Renal cortex interstitium (tissue), 11 donors: ENCODE measurements at regions not wholly inside any gene's neighbourhood (a gene's known extent, or its start where the extent isn't known, plus 50 kb on each side); places are given as distances from the start of the nearest gene placed in this dataset.
A peak's percentile ranks its signal among the peaks of the same experiment; 100 is the strongest.

Experiments
- DNase-seq, 11 donors: peaks; one replicate each; pipeline ENCODE4 v3.0.0-alpha.2; 2013; ENCODE audit warnings: low read depth in 9 of 11, low spot score in 4 of 11; ENCODE audit errors: extremely low read depth in 1 of 11

DNA sequence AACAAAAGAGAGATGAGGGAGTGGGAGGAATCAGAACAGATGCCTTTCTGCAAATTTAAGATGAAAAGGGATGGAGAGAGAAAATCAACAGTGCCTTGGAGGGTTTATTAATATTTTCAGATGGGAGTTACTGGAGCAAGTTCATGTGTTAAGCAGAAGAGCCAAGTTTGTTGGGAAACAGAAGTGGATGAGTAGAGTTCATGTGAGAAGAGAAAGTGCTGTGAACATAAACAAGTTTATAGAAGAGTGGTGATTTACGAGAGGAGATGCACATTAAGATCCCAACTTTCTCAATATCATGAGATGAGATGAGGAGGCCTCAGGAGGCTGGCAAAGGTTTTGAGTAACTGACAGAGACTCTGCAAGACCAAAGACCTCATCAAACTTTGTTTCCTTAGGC lies 274.1 kb upstream of the HTR2A start:
- DNase-seq, result no peak

DNA sequence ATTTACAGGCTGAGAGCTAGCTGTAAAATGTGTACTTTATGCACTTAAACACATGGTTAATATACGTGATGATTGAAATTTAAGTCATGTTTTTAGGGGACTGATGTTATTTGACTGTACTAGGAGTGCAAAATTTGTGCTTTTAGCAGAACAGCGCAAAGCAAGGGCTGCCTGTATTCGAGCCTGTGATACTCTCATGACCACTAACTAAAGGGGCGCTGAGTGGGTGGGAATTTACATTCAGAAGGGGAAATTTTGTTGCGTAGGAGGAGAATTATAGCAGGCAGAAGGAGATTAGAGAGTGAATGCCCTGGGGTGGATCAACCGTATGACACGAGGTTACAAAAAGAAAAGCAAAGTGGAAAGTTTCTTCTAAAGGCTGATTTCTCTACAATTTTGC lies 271.8 kb upstream of the HTR2A start:
- no peak for DNase-seq

DNA sequence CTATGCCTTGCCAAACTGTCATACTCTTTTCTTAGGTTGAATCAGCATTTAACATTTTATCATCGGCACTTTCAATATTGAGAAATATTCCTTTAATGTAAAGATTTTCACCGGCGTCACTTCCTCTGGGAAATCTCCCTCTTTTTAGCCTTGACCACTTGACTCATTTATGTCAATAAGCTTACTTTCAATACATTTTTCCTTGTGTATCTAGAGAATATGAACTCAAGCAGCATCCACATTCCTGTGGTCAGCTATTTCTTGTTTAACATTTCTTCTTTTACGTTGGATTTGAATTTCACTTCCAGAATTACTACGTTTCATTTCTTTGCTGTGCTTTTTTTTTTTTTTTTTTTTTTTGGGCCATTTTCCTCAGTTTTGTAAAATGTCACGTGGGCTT lies 271.2 kb upstream of the HTR2A start:
- no peak for DNase-seq

DNA sequence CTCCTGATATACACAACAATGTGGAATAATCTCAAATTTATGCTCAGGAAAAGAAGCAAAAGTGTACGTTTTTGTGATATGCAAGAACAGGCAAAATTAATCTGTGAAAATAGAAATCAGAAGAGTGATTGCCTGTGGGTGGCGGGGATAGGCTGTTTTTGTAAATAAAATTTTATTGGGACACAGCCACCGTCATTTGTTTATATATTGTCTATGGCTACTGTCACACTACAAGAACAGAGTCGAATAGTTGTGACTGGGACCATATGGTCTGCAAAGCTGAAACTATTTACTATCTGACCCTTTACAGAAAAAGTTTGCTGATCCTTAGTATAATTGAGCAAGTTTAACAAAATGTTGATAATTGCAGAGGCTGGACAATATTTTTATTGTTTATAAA lies 269.5 kb upstream of the HTR2A start:
- DNase-seq, result peak in 9 of 11 donors; percentile 10 to 43 (median 28)

DNA sequence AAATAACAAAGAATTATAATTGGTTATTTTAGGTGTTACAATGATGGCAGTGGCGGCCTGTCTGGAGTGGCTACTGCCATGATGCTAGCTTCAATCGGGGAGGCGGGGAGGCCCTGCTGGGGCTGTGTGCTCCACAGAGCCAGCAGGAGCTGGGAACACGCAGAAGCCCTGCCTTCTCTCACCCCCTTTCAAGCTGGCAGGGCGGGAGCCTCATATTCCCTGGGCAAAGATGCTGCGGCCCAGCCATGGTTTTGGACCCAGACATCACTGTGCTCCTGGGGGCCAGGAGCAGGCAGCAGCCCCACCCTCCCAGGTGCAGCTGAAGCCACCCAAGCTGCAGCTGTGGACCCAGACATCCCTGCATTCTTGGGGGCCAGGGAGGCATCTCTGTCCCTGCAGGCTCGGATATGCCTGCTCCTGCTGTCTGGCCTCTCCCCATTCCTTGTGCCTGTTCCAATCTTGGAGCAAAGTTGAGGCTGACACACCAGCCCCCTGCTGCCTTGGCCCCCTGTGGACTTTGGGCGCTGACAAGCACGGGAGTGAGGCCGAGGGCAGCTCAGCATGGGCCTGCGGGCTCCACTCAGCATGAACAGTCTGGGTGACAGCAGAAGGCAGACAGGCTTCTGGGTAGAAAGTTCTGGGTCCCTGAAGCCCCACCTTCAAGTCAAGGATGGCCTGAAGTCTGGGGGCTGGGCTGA lies 263.1 kb upstream of the HTR2A start:
- no peak for DNase-seq

DNA sequence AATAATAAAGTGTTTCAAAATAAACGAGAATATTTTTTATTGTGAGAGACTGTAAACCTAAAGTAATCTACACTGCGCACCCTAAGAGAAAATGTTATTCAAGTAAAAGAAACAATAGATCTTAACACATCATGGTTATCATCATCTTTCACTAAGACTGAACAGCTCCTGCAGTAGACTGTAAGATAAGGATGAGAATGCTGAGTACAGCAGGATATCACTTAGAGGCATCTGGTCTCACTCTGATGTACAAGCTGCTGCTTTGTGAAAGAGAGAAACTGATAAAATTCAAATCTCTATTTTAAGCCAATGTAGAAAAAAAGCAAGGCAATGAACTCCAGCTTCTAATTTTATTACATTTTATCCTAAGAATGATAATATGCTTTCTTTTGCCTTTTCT lies 261.7 kb upstream of the HTR2A start:
- no peak for DNase-seq

DNA sequence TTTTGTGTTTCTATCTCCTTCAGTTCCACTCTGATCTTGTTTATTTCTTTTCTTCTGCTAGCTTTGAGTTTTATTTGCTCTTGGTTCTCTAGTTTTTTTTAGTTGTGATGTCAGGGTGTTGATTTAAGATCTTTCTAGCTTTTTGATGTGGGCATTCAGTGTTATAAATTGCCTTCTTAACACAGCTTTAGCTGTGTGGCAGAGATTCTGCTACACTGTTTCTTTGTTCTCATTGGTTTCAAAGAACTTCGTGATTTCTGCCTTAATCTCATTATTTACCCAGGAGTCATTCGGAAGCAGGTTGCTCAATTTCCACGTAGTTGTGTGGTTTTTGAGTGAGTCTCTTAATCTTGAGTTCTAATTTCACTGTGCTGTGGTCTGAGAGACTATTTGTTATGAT lies 251.7 kb upstream of the HTR2A start:
- no peak for DNase-seq

DNA sequence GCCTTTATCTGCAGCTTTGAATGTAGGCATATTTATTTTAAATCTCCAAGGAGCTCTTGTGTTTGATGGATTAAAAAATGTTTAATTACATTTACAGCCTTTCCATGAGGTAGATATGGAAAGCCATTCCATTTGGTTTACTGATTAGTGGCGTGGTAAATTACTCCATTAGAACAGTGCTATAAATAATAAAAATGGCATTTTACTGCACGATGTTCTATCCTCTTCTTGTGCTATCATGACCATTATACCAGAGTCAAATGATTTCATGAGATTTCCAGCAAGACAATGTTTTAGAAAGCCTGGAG lies 250.9 kb upstream of the HTR2A start:
- no peak for DNase-seq

DNA sequence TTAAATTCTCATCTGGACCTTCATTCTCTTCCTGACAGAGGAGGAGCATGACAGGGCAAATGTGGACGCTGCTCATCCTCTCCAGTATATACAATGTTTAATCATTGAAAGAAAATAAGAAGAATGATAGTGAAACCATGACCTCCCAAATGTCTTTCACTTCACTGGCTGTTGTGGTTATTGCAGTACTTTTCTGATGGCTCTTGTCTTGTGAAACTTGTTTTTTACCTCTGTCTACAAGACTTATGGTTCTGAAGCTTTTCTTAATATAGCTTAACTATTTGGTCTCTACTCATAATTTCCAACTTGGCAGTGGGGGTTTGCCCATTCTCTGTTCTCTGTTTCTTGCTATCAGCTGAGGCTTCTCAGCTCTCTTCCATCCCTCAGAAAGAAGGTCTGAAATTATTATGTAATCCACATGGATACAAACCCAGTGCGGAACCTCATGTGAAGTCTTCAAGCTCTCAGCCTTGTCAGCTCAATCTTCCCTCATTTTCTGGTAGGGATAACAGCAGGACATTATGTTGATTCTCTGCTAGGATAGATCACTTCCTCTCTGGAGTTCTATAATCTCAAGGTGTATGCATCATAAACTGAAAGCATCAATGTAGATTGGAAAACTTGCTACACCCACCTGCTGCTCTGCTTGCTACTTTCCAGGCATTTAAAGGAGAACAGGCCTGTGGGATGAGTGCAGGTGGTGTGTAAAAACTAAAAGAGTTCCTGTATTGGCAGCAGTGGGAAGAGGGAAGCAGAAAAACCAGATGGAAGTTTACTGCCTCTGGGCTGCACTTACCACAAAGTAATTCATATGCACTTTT lies 250.3 kb upstream of the HTR2A start:
- no peak for DNase-seq

DNA sequence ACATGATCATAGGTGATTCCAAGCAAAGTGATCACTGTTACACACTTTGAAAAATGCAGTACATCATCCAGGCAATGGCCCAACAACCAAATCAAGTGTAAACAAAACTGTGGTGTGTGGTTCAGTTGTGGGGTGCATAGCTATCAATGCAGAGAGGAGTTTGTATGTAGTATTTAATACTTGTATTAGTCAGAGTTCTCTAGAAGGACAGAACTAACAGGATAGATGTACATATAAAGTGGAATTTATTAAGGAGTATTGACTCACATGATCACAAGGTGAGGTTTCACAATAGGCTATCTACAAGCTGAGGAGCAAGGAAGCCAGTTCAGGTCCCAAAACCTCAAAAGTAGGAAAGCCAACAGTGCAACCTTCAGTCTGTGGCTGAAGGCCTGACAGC lies 249.3 kb upstream of the HTR2A start:
- no peak for DNase-seq

DNA sequence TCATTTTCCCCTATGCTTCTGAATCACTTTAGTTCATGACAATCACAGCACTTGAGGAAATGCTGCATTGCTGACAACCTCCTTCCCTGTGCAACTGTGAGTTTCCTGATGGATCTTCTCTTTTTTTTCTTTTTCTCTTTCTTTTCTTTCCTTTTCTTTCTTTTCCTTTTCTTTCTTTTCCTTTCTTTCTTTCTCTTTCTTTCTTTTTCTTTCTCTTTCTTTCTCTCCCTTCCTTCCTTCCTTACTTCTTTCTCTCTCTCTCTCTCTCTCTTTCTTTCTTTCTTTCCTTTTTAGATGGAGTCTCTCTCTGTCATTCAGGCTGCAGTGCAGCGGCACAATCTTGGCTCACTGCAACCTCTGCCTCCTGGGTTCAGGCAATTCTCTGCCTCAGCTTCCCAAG lies 247.9 kb upstream of the HTR2A start:
- no peak for DNase-seq

DNA sequence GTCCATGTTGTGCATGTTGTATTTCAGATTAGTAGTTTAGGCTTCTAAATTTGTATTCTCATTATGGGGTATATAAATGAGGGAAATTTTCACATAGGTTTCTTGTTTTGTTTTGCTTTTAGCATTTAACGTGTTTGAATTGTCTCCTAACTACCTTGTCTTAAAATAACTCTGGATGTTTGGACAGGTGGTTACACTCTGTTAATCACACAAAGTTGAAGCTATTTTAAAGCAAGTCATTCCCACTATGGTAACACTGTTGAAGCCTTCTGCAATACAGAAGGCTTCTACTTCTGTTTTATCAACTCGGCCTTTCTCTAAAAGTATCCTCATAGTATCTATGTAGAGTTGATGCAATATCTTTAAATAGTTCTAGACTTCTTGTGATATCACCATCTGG lies 245.3 kb upstream of the HTR2A start:
- DNase-seq, result peak in 1 of 11 donors; percentile 27

DNA sequence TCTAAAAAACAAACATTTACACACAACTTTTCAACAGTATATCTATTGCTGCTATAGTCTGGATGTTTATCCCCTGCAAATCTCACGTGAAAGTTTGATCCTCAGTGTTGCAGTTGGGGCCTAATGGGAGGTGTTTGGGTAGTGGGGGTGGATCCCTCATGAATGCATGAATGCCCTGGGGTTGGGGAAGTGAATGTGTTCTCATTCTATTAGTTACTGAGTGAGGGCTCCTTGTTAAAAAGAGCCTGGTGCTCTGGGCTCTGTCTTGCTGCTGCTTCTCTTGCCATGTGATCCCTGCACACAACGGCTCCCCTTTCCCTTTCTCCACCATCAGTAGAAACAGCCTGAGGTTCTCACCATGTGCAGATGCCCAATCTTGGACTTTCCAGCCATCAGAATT lies 242.7 kb upstream of the HTR2A start:
- DNase-seq, result no peak

DNA sequence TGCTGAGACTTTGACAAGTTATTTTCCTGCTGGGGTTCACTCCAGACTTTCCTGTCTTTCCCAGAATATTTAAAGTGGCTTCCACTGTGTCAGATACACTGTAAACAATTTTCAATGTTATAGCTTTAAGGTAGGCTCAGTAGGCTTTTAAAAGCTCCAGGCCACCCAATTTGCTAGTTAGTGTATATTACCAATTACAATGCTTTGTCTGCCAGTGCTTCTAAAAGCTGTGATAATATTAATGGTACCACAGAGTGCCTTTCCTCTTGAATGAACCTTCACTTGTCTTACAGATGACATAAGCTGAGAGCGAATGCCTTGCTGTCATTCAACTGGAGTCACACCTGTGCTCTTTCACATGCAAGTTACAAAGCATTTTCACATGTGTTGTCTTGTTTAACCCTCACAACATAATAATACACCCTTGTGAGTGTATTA lies 239.7 kb upstream of the HTR2A start:
- DNase-seq, result no peak

DNA sequence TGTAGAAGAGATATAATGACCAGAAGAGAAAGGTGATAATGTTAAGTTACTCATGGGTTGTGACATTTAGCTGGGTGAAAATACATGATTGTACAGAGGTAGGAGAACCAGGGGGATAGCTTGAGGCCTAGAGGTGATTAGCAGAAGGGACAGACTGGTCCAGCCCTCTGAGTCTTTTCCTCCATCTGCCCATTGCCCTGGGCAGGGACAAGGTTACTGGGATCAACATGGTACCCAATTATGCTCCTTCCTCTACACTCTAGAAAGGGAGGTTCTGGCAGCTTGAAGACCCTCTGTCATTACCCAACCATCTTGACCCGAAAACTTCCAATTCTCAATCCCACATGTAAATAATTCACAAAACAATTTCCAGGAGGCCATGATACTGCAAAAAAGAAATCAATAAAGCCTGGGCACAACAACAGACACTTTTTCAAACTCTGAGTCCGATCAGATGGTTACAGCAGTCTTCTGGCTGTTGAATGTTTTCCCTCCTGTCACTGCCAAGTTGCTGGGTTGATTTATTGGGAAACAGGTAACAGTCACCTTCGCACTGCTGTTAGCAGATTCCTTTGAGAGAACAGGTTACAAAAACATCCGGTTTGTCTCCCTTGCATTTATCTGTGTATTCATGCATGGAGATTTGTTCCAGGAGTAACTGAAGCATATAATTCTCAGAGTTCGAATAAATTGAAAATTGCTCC lies 239.1 kb upstream of the HTR2A start:
- peak in 5 of 11 donors; percentile 9 to 43 (median 33) for DNase-seq

DNA sequence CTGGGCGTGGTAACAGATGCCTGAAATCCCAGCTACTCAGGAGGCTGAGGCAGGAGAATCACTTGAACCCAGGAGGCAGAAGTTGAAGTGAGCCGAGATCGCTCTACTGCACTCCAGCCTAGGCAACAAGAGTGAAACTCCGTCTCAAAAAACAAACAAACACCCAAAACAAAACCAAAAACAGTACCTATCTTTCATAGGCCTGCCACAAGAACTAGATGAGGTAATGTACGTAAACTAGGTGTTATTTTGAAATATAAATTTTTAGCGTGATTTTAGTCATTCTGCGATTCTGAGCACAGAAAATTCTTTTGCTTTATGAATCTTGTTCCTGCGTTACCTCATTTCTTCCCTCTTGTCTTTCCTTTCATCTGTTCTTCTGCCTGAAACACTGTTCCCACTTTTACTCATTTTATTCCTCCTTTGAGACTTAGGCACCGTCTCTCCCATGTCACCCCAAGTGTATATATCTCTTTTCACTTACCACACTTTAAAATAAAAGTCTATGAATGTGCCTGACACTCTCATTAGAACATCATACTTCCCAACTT lies 238.2 kb upstream of the HTR2A start:
- no peak for DNase-seq

DNA sequence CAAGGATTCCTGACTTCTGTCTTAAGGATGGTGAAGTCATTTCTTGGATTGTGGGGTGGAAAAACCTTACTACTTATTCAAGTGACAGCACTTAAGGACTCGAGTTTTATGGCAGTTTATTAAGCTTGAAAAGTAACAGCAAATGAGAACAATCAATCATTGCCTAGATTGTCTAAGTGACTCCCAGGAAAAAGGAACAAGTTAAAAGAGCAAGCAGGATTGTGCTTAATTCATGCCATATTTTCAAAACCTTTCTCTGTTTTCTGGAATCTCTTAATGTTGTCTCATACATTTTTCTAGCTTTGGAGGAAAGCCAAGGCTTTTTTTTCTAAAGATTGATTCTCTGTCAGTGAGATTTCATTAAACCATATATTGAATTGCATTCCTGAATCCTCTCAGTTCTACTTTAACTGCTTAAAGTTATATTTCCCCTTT lies 236.2 kb upstream of the HTR2A start:
- DNase-seq, result no peak

DNA sequence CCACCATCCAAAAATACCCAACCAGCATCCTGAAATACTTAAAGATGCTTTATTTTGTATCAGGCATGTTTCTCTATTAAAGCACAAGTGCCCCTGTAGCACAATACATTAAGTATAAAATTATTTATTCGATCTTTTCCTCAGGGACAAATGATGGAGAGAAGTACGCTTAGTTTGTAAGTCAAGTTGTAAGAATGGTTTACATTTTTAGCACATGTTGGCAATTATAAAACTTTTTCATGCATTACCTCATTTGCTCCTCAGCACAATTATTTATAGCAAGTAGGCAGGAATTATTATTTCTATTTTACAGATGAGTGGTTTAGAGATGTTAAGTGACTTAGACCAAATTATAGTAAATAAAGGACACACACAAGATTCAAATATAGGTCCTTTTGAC lies 232.6 kb upstream of the HTR2A start:
- no peak for DNase-seq

DNA sequence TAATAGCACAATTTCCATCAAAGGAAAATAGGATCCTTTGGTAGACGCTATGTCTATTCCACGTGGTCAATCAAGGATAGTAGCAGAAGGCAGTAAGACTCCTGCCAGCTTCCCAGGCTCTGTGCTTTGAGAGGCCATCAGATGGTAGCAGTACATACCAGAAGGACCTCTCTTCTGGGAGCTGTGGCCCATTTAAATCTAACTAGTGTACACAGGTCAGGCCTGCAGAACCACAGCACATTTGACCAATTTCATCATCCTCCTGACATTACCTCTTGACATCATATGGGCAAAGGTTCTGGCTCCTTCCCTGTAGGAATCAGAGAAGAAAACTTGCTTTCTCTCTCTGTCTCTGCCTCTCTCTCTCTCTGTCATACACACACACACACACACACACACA lies 229.6 kb upstream of the HTR2A start:
- no peak for DNase-seq
